Esophagus squamous epithelium (tissue), 4 donors: ENCODE measurements at regions not wholly inside any gene's neighbourhood (a gene's known extent, or its start where the extent isn't known, plus 50 kb on each side); places are given as distances from the start of the nearest gene placed in this dataset.

Source experiments
- POLR2A ChIP-seq, 4 donors: fragments of 450-650 bp; IDR thresholded peaks; one replicate each; pipeline ENCODE4 v1.6.1; 2017; ENCODE audit warnings: antibody characterized with exemption in 4 of 4, mild to moderate bottlenecking in 4 of 4, moderate library complexity in 3 of 4
- TF ChIP-seq, protein P1 (sequence below), 6 experiments: fragments of 450-650 bp in 4 of 6; fragments of 200-600 bp in 2 of 6; sonication (generic) in 2 of 6; IDR thresholded peaks; one replicate each; pipeline ENCODE4 v1.5.1; 2016 to 2019; ENCODE audit warnings: antibody characterized with exemption in 6 of 6, mild to moderate bottlenecking in 4 of 6, moderate library complexity in 4 of 6

DNA sequence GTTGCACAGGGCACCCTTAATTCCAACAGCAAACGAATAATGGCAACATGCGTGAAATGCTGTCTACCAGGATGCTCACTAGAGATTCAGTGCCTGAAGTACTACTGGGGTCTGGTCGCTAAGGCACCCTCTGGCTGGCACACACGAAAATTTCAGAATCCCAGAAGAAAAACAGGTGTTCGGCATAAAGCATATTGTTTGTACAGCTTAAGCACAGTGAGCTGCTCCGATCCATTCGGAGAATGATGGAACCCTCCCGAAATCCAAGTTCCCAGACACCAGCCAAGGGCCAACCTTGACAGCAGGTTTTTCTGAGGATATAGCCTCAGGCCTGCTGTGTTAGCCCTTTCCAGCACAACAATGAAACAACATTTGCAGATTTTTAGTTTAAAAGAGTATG is 61.4 kb upstream of the ALDH1B1 start:
- TF ChIP-seq POLR2A (IDR thresholded peaks at IDR 0.05) = no peak
- TF ChIP-seq, protein P1, sequence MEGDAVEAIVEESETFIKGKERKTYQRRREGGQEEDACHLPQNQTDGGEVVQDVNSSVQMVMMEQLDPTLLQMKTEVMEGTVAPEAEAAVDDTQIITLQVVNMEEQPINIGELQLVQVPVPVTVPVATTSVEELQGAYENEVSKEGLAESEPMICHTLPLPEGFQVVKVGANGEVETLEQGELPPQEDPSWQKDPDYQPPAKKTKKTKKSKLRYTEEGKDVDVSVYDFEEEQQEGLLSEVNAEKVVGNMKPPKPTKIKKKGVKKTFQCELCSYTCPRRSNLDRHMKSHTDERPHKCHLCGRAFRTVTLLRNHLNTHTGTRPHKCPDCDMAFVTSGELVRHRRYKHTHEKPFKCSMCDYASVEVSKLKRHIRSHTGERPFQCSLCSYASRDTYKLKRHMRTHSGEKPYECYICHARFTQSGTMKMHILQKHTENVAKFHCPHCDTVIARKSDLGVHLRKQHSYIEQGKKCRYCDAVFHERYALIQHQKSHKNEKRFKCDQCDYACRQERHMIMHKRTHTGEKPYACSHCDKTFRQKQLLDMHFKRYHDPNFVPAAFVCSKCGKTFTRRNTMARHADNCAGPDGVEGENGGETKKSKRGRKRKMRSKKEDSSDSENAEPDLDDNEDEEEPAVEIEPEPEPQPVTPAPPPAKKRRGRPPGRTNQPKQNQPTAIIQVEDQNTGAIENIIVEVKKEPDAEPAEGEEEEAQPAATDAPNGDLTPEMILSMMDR (IDR thresholded peaks at IDR 0.05) = no peak
